Psoas muscle (tissue), 7 donors: ENCODE measurements at regions not wholly inside any gene's neighbourhood (a gene's known extent, or its start where the extent isn't known, plus 50 kb on each side); places are given as distances from the start of the nearest gene placed in this dataset.

Experiments used
- ATAC-seq, 4 donors: fragments of 200-7000 bp; cut with Tn5 transposase; one replicate each; pipeline ENCODE4 v1.9.1; 2020; ENCODE audit warnings: moderate library complexity in 3 of 4, mild to moderate bottlenecking in 2 of 4
- DNase-seq, 2 donors: peaks; one replicate each; pipeline ENCODE4 v3.0.0-alpha.2; 2020
- H3K27ac ChIP-seq: fragments of 200-600 bp; one replicate; pipeline ENCODE4 v1.8.0; 2022
- H3K27me3 ChIP-seq, 3 donors: fragments of 200-600 bp in 1 of 3; one replicate each; pipeline versions ENCODE4 v1.6.1 to v1.8.0; 2013 to 2022; ENCODE audit warnings: low read length in 2 of 3, mild to moderate bottlenecking in 2 of 3, moderate library complexity in 1 of 3; ENCODE audit not compliant: insufficient read depth in 3 of 3
- H3K36me3 ChIP-seq, 2 donors: fragments of 200-600 bp in 1 of 2; one replicate each; pipeline versions ENCODE4 v1.6.1 to v1.8.0; 2013 to 2022; ENCODE audit warnings: low read depth in 1 of 2, mild to moderate bottlenecking in 1 of 2, moderate library complexity in 1 of 2; ENCODE audit not compliant: insufficient read depth in 1 of 2
- H3K4me1 ChIP-seq: fragments of 200-600 bp; one replicate; pipeline ENCODE4 v1.8.0; 2022
- H3K4me3 ChIP-seq: fragments of 200-600 bp; one replicate; pipeline ENCODE4 v1.8.0; 2022; ENCODE audit warnings: mild to moderate bottlenecking
- H3K9me3 ChIP-seq: fragments of 200-600 bp; one replicate; pipeline ENCODE4 v1.8.0; 2022
- WGBS, 3 donors: extraction: QIAGEN DNeasy Blood & Tissue Kit; methylation state at CpG; one replicate each; pipeline versions ENCODE4 v1.1.6 to v1.1.7; 2013; 5-methylcytosine and 5-hydroxymethylcytosine counted together
- intact Hi-C, 2 donors: fragments of 100-400 bp; cut with DNase I; formaldehyde crosslinking; loops; one replicate each; pipeline versions ENCODE4 v1.11.0 to v1.14.2; 2022
- TF ChIP-seq, protein P1 (sequence below): fragments of 200-600 bp; IDR thresholded peaks from one replicate; pipeline ENCODE4 v1.8.0; 2022; ENCODE audit warnings: antibody characterized with exemption
- donor health status: healthy with polysubstance abuse.
- donor health status: DM: no; HTN: no; CAD: no; lungs with moderate emphysema.
- donor health status: Bipolar disorder and iron deficiency.
- donor health status: healthy.
- donor health status: DM: yes; HTN: yes; CAD: no.
- donor health status: DM: no; HTN: no; CAD: no.
- donor health status: DM: yes; HTN: yes; CAD: no.

- H3K4me1 ChIP-seq: no peaks in the 10 kb centered on the region
- H3K27me3 ChIP-seq: peaks cover 5 to 66% (median 16%) of the 10 kb centered on the region in 3 donors
- TF ChIP-seq, protein P1, sequence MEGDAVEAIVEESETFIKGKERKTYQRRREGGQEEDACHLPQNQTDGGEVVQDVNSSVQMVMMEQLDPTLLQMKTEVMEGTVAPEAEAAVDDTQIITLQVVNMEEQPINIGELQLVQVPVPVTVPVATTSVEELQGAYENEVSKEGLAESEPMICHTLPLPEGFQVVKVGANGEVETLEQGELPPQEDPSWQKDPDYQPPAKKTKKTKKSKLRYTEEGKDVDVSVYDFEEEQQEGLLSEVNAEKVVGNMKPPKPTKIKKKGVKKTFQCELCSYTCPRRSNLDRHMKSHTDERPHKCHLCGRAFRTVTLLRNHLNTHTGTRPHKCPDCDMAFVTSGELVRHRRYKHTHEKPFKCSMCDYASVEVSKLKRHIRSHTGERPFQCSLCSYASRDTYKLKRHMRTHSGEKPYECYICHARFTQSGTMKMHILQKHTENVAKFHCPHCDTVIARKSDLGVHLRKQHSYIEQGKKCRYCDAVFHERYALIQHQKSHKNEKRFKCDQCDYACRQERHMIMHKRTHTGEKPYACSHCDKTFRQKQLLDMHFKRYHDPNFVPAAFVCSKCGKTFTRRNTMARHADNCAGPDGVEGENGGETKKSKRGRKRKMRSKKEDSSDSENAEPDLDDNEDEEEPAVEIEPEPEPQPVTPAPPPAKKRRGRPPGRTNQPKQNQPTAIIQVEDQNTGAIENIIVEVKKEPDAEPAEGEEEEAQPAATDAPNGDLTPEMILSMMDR: peak; percentile 27
- DNase-seq: peak; percentile 50 to 75
- H3K4me3 ChIP-seq: peak overlapping the region; percentile 46
- H3K9me3 ChIP-seq: no peaks in the 10 kb centered on the region
- intact Hi-C loops: no loop called here
- no peak overlapping the region for H3K27ac ChIP-seq
- peak; percentile 42 to 86 (median 82) for ATAC-seq
- WGBS, 3 donors: 0 to 2% (median 1%) methylated on average over 53 to 56 of the region's 56 CpGs
- H3K36me3 ChIP-seq: no peaks in the 10 kb centered on the region
Measured at GRCh38 chr14:62117010-62117750, 355.0 kb downstream of the SNAPC1 start.

DNA sequence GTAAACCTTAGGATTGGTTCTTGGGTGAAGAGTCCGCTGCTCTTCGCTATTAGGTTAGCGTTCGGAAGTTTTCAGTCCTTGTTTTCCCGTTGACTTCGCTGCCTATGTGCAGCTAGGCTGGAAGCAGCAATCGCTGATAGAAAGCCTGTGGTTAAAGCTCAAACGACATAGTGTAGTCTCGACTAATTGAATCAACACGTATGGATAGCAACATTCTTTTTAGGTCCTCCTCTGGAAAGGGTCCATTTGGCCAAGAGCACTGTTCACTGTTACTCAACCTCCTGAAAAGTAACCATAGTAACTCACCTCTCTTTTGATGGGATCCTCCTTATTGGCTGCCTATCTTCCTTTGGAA, 355.5 kb downstream of the SNAPC1 start:
- intact Hi-C loops: no loop called here
- H3K9me3 ChIP-seq: no peaks in the 10 kb centered on the region
- H3K27ac ChIP-seq: no peak overlapping the region
- H3K36me3 ChIP-seq: no peaks in the 10 kb centered on the region
- TF ChIP-seq, protein P1: no peak
- peak overlapping the region; percentile 46 for H3K4me3 ChIP-seq
- H3K27me3 ChIP-seq: peaks cover 5 to 70% (median 16%) of the 10 kb centered on the region in 3 donors
- DNase-seq (no peak), ATAC-seq (no peak)
- no peaks in the 10 kb centered on the region for H3K4me1 ChIP-seq
- WGBS, 3 donors: 4 to 5% (median 5%) methylated on average over 10 of the region's 10 CpGs

- Histone ChIP-seq H3K9me3 (no peaks in the 10 kb centered on the region), H3K27me3 (peaks cover 5 to 77% (median 16%) of the 10 kb centered on the region in 3 donors), H3K4me1 (no peaks in the 10 kb centered on the region), H3K27ac (no peak overlapping the region), H3K36me3 (no peaks in the 10 kb centered on the region), H3K4me3 (no peak overlapping the region)
- 79 to 82% (median 79%) methylated on average over 4 of the region's 4 CpGs for WGBS, 3 donors
- ATAC-seq (no peak), DNase-seq (no peak)
- intact Hi-C loops: no loop called here
- TF ChIP-seq, protein P1: no peak
Measured at GRCh38 chr14:62118461-62118860, 356.2 kb downstream of the SNAPC1 start.

GRCh38 chr14:62118871-62119270, 356.7 kb downstream of the SNAPC1 start:
- WGBS, 3 donors: 69 to 77% (median 71%) methylated on average over 6 of the region's 6 CpGs
- intact Hi-C loops: no loop called here
- Histone ChIP-seq H3K27me3 (peaks cover 5 to 77% (median 16%) of the 10 kb centered on the region in 3 donors), H3K36me3 (no peaks in the 10 kb centered on the region), H3K4me3 (no peak overlapping the region), H3K27ac (no peak overlapping the region), H3K9me3 (no peaks in the 10 kb centered on the region), H3K4me1 (no peaks in the 10 kb centered on the region)
- ATAC-seq: no peak
- DNase-seq: no peak
- TF ChIP-seq, protein P1: no peak
